ENCODE measurements at regions not wholly inside any gene's neighbourhood (a gene's known extent, or its start where the extent isn't known, plus 50 kb on each side); places are given as distances from the start of the nearest gene placed in this dataset.

GRCh38 chrX:129077424-129078170 is 445.7 kb downstream of the SMARCA1 start:
- DNase-seq (ENCODE audit: low read depth): no peak

GRCh38 chrX:129071390-129071789 is 451.9 kb downstream of the SMARCA1 start:
- no peak for DNase-seq (ENCODE audit: low read depth)

GRCh38 chrX:129065895-129066294 is 457.4 kb downstream of the SMARCA1 start:
- DNase-seq (ENCODE audit: low read depth): no peak

- DNase-seq (ENCODE audit: low read depth): no peak
Measured at GRCh38 chrX:129058405-129058804, 464.9 kb downstream of the SMARCA1 start.

GRCh38 chrX:129043138-129043537 is 480.2 kb downstream of the SMARCA1 start:
- DNase-seq (ENCODE audit: low read depth): no peak

- DNase-seq (ENCODE audit: low read depth): no peak
Measured at GRCh38 chrX:129041319-129041718, 482.0 kb downstream of the SMARCA1 start.

GRCh38 chrX:129040124-129040523 is 483.2 kb downstream of the SMARCA1 start:
- DNase-seq (ENCODE audit: low read depth): no peak

- no peak for DNase-seq (ENCODE audit: low read depth)
Measured at GRCh38 chrX:129039176-129039575, 484.1 kb downstream of the SMARCA1 start.

- no peak for DNase-seq (ENCODE audit: low read depth)
Measured at GRCh38 chrX:129037389-129037788, 485.9 kb downstream of the SMARCA1 start.

GRCh38 chrX:129035180-129035579 is 488.1 kb downstream of the SMARCA1 start:
- DNase-seq (ENCODE audit: low read depth): no peak

GRCh38 chrX:129034196-129034595 is 489.1 kb downstream of the SMARCA1 start:
- DNase-seq (ENCODE audit: low read depth): no peak

- no peak for DNase-seq (ENCODE audit: low read depth)
Measured at GRCh38 chrX:129026202-129026601, 497.1 kb downstream of the SMARCA1 start.

- DNase-seq (ENCODE audit: low read depth): no peak
Measured at GRCh38 chrX:129025376-129025775, 497.9 kb downstream of the SMARCA1 start.

- DNase-seq (ENCODE audit: low read depth): no peak
Measured at GRCh38 chrX:129019412-129019811, 503.9 kb downstream of the SMARCA1 start.

GRCh38 chrX:129015381-129015780 is 507.9 kb downstream of the SMARCA1 start:
- DNase-seq (ENCODE audit: low read depth): no peak

GRCh38 chrX:129013574-129013973 is 509.7 kb downstream of the SMARCA1 start:
- DNase-seq (ENCODE audit: low read depth): no peak

GRCh38 chrX:129007631-129008030 is 515.7 kb downstream of the SMARCA1 start:
- no peak for DNase-seq (ENCODE audit: low read depth)

- no peak for DNase-seq (ENCODE audit: low read depth)
Measured at GRCh38 chrX:129006491-129006890, 516.8 kb downstream of the SMARCA1 start.

- no peak for DNase-seq (ENCODE audit: low read depth)
Measured at GRCh38 chrX:129000797-129001196, 522.5 kb downstream of the SMARCA1 start.

- no peak for DNase-seq (ENCODE audit: low read depth)
Measured at GRCh38 chrX:129000018-129000417, 523.3 kb downstream of the SMARCA1 start.

GRCh38 chrX:128992107-128992971 is 531.0 kb downstream of the SMARCA1 start:
- no peak for DNase-seq (ENCODE audit: low read depth)

GRCh38 chrX:128975745-128976144 is 547.5 kb downstream of the SMARCA1 start:
- DNase-seq (ENCODE audit: low read depth): no peak

- no peak for DNase-seq (ENCODE audit: low read depth)
Measured at GRCh38 chrX:128973033-128973432, 550.3 kb downstream of the SMARCA1 start.

Data from stromal cell of bone marrow (primary cell).